ENCODE measurements at regions not wholly inside any gene's neighbourhood (a gene's known extent, or its start where the extent isn't known, plus 50 kb on each side); places are given as distances from the start of the nearest gene placed in this dataset.
"Not testable (repeated sequence)": the region's sequence is repeated elsewhere in the genome, so short reads cannot be mapped to it uniquely, and the experiment has no call there.

DNA sequence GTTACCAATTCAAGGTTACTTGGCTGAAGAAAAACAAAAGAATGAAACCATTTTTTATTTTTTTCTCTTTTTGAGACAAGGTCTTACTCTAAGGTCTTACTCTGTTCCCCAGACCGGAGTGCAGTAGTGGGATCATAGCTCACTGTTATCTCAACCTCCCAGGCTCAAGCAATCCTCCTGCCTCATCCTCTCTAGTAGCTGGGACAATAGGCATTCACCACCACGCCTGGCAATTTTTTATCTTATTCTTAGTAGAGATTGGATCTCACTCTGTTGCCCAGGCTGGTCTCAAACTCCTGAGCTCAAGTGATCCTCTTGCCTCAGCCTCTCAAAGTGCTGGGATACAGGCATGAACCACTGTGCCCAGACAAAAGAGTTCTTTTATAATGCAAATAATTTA lies 3732.0 kb upstream of the OR11H1 start:
- H3K27ac Mint-ChIP-seq; H3K9me3 Mint-ChIP-seq; POLR2A ChIA-PET; H3K36me3 Mint-ChIP-seq; H3K4me3 Mint-ChIP-seq; H3K4me1 Mint-ChIP-seq; DNase-seq; ATAC-seq (ENCODE audit: low read depth); H3K27me3 Mint-ChIP-seq: not testable (repeated sequence)

DNA sequence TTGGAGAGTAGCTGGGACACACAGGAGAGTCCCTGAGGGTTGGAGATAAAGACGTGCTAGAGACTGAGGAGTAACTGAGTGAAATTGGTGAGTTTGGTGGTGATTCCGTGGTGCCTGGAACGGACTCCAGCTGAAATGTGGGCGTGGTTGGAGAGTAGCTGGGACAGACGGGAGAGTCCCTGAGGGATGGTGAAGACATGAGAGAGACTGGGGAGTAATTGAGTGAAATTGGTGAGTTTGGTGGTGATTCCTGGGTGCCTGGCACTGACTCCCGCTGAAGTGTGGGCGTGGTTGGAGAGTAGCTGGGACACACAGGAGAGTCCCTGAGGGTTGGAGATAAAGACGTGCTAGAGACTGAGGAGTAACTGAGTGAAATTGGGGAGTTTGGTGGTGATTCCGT lies 3712.5 kb upstream of the OR11H1 start:
- ATAC-seq (ENCODE audit: low read depth); H3K27me3 Mint-ChIP-seq; H3K4me3 Mint-ChIP-seq; DNase-seq; H3K36me3 Mint-ChIP-seq; H3K27ac Mint-ChIP-seq; POLR2A ChIA-PET; H3K4me1 Mint-ChIP-seq: not testable (repeated sequence)
- H3K9me3 Mint-ChIP-seq: peaks cover 17% of the 10 kb centered on the region

DNA sequence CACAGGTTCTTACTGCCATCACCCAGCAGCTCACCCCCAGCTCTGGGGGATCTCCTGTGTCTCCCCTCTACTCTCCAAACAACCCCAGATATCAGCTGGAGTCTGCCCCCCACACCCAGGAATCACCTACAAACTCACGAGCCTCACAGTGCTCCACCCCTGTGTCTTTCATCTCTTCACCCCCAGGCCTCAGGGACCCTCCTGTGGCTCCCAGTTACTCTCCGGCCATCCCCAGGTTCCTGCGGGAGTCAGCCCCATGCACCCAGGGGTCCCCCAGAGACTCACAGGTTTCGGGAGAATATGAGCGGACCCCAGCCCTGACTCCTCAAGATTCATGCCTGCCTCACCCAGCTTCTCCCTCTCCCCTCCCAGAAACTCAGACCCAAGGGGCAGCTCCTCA lies 3709.1 kb upstream of the OR11H1 start:
- H3K4me3 Mint-ChIP-seq; H3K36me3 Mint-ChIP-seq; ATAC-seq (ENCODE audit: low read depth); H3K4me1 Mint-ChIP-seq; H3K27me3 Mint-ChIP-seq; POLR2A ChIA-PET; DNase-seq; H3K27ac Mint-ChIP-seq: not testable (repeated sequence)
- H3K9me3 Mint-ChIP-seq: peaks cover 17% of the 10 kb centered on the region

DNA sequence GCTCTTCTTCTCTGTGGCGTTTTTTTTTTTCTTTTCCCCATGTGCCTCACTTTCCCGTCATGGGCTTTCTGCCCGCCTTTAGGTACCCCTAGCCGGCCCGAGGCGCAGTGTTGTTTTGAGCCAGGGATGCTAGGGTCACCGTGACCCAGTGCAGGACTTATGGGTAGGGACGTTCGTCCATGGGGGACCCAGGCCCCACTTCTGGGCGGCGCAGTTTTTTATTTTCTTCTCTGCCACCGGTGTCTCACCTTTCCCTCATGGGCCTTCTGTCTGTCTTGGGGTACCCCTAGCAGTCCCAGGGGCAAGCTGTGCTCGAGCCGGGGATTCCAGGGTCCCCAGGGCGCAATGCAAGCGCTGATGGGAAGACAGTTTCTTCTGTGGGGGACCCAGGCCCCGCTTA lies 3705.7 kb upstream of the OR11H1 start:
- H3K4me1 Mint-ChIP-seq; H3K27ac Mint-ChIP-seq; DNase-seq; ATAC-seq (ENCODE audit: low read depth); H3K36me3 Mint-ChIP-seq; POLR2A ChIA-PET; H3K4me3 Mint-ChIP-seq; H3K27me3 Mint-ChIP-seq: not testable (repeated sequence)
- H3K9me3 Mint-ChIP-seq: peaks cover 12% of the 10 kb centered on the region

DNA sequence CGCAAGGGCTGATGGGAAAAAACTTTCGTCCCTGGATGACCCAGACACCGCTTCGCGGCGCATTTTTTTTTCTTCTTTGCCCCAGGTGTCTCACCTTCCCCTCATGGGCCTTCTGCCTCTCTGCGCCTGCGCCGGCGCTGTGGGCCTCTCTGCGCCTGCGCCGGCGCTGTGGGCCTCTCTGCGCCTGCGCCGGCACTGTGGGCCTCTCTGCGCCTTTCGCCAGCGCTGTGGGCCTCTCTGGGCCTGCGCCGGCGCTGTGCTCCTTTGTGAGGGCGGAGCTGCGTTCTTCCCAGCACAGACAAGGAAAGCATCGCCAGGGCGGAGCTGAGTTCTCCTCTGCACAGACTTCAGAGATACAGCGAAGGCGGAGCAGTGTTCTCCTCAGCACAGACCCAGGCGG lies 3703.0 kb upstream of the OR11H1 start:
- H3K4me1 Mint-ChIP-seq; H3K9me3 Mint-ChIP-seq; H3K36me3 Mint-ChIP-seq; H3K4me3 Mint-ChIP-seq; H3K27ac Mint-ChIP-seq; DNase-seq; H3K27me3 Mint-ChIP-seq; ATAC-seq (ENCODE audit: low read depth); POLR2A ChIA-PET: not testable (repeated sequence)

DNA sequence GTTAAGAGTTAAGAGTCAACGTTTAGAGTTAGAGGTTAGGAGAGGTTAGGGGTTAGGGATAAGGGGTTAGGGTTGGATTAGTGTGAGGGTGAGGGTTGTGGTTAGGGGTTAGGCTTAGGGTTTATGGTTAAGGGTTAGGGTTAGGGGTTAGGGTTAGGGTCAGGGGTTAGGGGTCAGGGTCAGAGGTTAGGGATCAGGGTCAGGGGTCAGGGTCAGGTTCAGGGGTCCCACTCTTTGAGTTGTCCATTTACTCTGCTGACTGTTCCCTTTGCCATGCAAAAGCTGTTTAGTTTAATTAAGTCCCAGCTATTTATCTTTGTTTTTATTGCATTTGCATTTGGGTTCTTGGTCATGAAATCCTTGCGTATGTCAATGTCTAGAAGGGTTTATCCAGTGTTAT lies 3702.0 kb upstream of the OR11H1 start:
- H3K4me1 Mint-ChIP-seq: not testable (repeated sequence)

DNA sequence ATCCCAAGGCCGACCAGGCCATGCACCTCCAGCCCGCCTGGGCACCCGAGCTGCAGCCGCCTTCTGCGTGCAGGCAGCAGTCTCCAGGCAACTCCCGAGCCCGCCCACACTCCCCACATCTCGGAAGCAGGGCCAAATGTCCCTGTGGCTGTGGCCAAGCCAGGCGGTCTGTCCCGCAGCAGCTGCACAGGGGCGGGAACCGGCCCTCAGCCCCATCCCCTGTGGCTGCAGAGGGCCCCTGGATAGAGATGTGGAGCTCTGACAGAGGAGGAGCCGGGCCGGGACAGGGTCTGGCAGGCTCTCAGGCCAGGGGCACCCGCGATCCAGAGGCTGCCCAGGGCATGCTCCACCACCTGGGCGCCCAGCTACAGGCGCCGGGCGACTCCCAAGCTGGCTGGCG lies 3698.6 kb upstream of the OR11H1 start:
- H3K27me3 Mint-ChIP-seq; ATAC-seq (ENCODE audit: low read depth); H3K9me3 Mint-ChIP-seq; H3K4me3 Mint-ChIP-seq; H3K27ac Mint-ChIP-seq; H3K36me3 Mint-ChIP-seq; H3K4me1 Mint-ChIP-seq; POLR2A ChIA-PET: not testable (repeated sequence)
- peak; percentile 28 for DNase-seq

More for the DNA sequence above, 3702.0 kb upstream of the OR11H1 start:
- H3K36me3 Mint-ChIP-seq; DNase-seq; H3K4me3 Mint-ChIP-seq; H3K27ac Mint-ChIP-seq; ATAC-seq (ENCODE audit: low read depth); POLR2A ChIA-PET; H3K27me3 Mint-ChIP-seq; H3K9me3 Mint-ChIP-seq: not testable (repeated sequence)

All from activated naive CD8-positive, alpha-beta T cell treated with anti-CD3 and anti-CD28 coated beads, Interleukin-2, amount 10 ng/mL, durations not matched to agents 7 days and 5 days (primary cell).